Adrenal gland (tissue), 9 donors: ENCODE measurements at regions not wholly inside any gene's neighbourhood (a gene's known extent, or its start where the extent isn't known, plus 50 kb on each side); places are given as distances from the start of the nearest gene placed in this dataset.

ENCODE experiments used
- DNase-seq, 7 donors: peaks; one replicate each; pipeline ENCODE4 v3.0.0-alpha.2; 2019 to 2020
- H3K27ac ChIP-seq, 5 donors: fragments of 200-600 bp; sonication (generic) in 4 of 5; 1 replicate in 3 of 5; 2 replicates in 2 of 5; pipeline versions ENCODE4 v1.5.1 to v1.8.0; 2016 to 2020; ENCODE audit warnings: mild to moderate bottlenecking in 1 of 5
- H3K27me3 ChIP-seq: fragments of 200-600 bp; 2 replicates; pipeline ENCODE4 v1.8.0; 2021
- H3K36me3 ChIP-seq, 2 donors: fragments of 200-600 bp; replicated peaks in 1 of 2; 1 replicate in 1 of 2; 2 replicates in 1 of 2; pipeline versions ENCODE4 v1.5.1 to v1.8.0; 2018 to 2022
- H3K4me1 ChIP-seq, 2 donors: fragments of 200-600 bp; replicated peaks in 1 of 2; 1 replicate in 1 of 2; 2 replicates in 1 of 2; pipeline versions ENCODE4 v1.5.1 to v1.8.0; 2018 to 2021
- H3K4me3 ChIP-seq, 4 donors: fragments of 200-600 bp; sonication (generic) in 3 of 4; one replicate each; pipeline ENCODE4 v1.5.1; 2016 to 2018
- H3K9me3 ChIP-seq, 3 donors: fragments of 200-600 bp; sonication (generic) in 1 of 3; replicated peaks in 1 of 3; 1 replicate in 2 of 3; 2 replicates in 1 of 3; pipeline versions ENCODE4 v1.5.1 to v1.8.0; 2016 to 2021
- CTCF ChIP-seq, 6 experiments: fragments of 450-650 bp in 4 of 6; fragments of 200-600 bp in 2 of 6; sonication (generic) in 1 of 6; IDR thresholded peaks; 1 replicate in 5 of 6; 2 replicates in 1 of 6; pipeline versions ENCODE4 v1.5.1 to v1.8.0; 2016 to 2021; ENCODE audit warnings: antibody characterized with exemption in 6 of 6, mild to moderate bottlenecking in 2 of 6, moderate library complexity in 1 of 6
- POLR2A ChIP-seq, 2 donors: fragments of 450-650 bp; IDR thresholded peaks; one replicate each; pipeline ENCODE4 v1.6.1; 2017; ENCODE audit warnings: antibody characterized with exemption in 2 of 2, mild to moderate bottlenecking in 2 of 2, moderate library complexity in 1 of 2
- WGBS, 4 donors: extraction: QIAGEN DNeasy Blood & Tissue Kit in 2 of 4; methylation state at CpG; one replicate each; pipeline versions ENCODE4 v1.1.5 to v1.1.7; 2013 to 2017; 5-methylcytosine and 5-hydroxymethylcytosine counted together
- intact Hi-C, 2 donors: fragments of 100-400 bp; cut with DNase I; formaldehyde crosslinking; loops; one replicate each; pipeline versions ENCODE4 v1.14.1 to v1.15.0; 2022 to 2023
- donor health status: healthy with polysubstance abuse.
- donor health status: Bipolar disorder and iron deficiency.
- donor health status: DM: yes; HTN: yes; CAD: no.
- donor health status: DM: no; HTN: no; CAD: no.
- donor health status: DM: no; HTN: no; CAD: no.

- no peak for TF ChIP-seq CTCF (IDR thresholded peaks at IDR 0.05)
- no peak for TF ChIP-seq POLR2A (IDR thresholded peaks at IDR 0.05)
- H3K4me3 ChIP-seq, result no peak overlapping the region
- no peaks in the 10 kb centered on the region for H3K4me1 ChIP-seq
- H3K9me3 ChIP-seq, result no peaks in the 10 kb centered on the region
- no peaks in the 10 kb centered on the region for H3K27me3 ChIP-seq
- intact Hi-C loops, result no loop called here
- DNase-seq, result no peak
- no peak overlapping the region for H3K27ac ChIP-seq
- H3K36me3 ChIP-seq, result no peaks in the 10 kb centered on the region
Measured at GRCh38 chr18:38539856-38540255, 974.3 kb upstream of the CELF4 start.

GRCh38 chr18:38539371-38539770 lies 973.8 kb upstream of the CELF4 start:
- DNase-seq, result no peak
- H3K27me3 ChIP-seq, result no peaks in the 10 kb centered on the region
- no peak overlapping the region for H3K27ac ChIP-seq
- no peak for TF ChIP-seq CTCF (IDR thresholded peaks at IDR 0.05)
- TF ChIP-seq POLR2A (IDR thresholded peaks at IDR 0.05), result no peak
- no peak overlapping the region for H3K4me3 ChIP-seq
- H3K4me1 ChIP-seq, result no peaks in the 10 kb centered on the region
- H3K9me3 ChIP-seq, result no peaks in the 10 kb centered on the region
- intact Hi-C loops, result no loop called here
- no peaks in the 10 kb centered on the region for H3K36me3 ChIP-seq

- Histone ChIP-seq H3K27me3 (no peaks in the 10 kb centered on the region), H3K4me3 (no peak overlapping the region), H3K9me3 (no peaks in the 10 kb centered on the region), H3K27ac (no peak overlapping the region), H3K4me1 (no peaks in the 10 kb centered on the region), H3K36me3 (no peaks in the 10 kb centered on the region)
- no peak for TF ChIP-seq CTCF (IDR thresholded peaks at IDR 0.05)
- no peak for TF ChIP-seq POLR2A (IDR thresholded peaks at IDR 0.05)
- intact Hi-C loops, result no loop called here
- DNase-seq, result no peak
Measured at GRCh38 chr18:38534073-38534472, 968.5 kb upstream of the CELF4 start.

- Histone ChIP-seq H3K9me3 (no peaks in the 10 kb centered on the region), H3K4me1 (no peaks in the 10 kb centered on the region), H3K36me3 (no peaks in the 10 kb centered on the region), H3K27me3 (no peaks in the 10 kb centered on the region), H3K27ac (no peak overlapping the region), H3K4me3 (no peak overlapping the region)
- no peak for DNase-seq
- intact Hi-C loops, result no loop called here
- TF ChIP-seq CTCF (IDR thresholded peaks at IDR 0.05) (no peak), POLR2A (IDR thresholded peaks at IDR 0.05) (no peak)
Measured at GRCh38 chr18:38526922-38527321, 961.3 kb upstream of the CELF4 start.

GRCh38 chr18:38525039-38525438 lies 959.4 kb upstream of the CELF4 start:
- no peak for TF ChIP-seq POLR2A (IDR thresholded peaks at IDR 0.05)
- no peak for TF ChIP-seq CTCF (IDR thresholded peaks at IDR 0.05)
- WGBS, 4 donors, result 64 to 70% (median 66%) methylated on average over 5 of the region's 5 CpGs
- H3K27ac ChIP-seq, result no peak overlapping the region
- no peaks in the 10 kb centered on the region for H3K9me3 ChIP-seq
- H3K4me3 ChIP-seq, result no peak overlapping the region
- DNase-seq, result no peak
- no peaks in the 10 kb centered on the region for H3K4me1 ChIP-seq
- no peaks in the 10 kb centered on the region for H3K27me3 ChIP-seq
- no peaks in the 10 kb centered on the region for H3K36me3 ChIP-seq
- intact Hi-C loops, result no loop called here
